Mesendoderm (in vitro differentiated cells): ENCODE measurements at regions not wholly inside any gene's neighbourhood (a gene's known extent, or its start where the extent isn't known, plus 50 kb on each side); places are given as distances from the start of the nearest gene placed in this dataset.
"Not testable (repeated sequence)": the region's sequence is repeated elsewhere in the genome, so short reads cannot be mapped to it uniquely, and the experiment has no call there.

Experiments
- DNase-seq: peaks from one replicate; pipeline ENCODE4 v3.0.0; 2013
- H2AK5ac ChIP-seq: 2 replicates; pipeline ENCODE4 v1.6.1; 2013; ENCODE audit warnings: low read length, inconsistent platforms
- H2BK120ac ChIP-seq: 2 replicates; pipeline ENCODE4 v1.6.1; 2013; ENCODE audit warnings: low read depth, mild to moderate bottlenecking, low read length, moderate library complexity, mixed read lengths
- H2BK15ac ChIP-seq: replicated peaks from 2 replicates; pipeline ENCODE4 v1.6.1; 2013; ENCODE audit warnings: low read depth, mild to moderate bottlenecking, moderate library complexity
- H2BK5ac ChIP-seq: 2 replicates; pipeline ENCODE4 v1.6.1; 2013; ENCODE audit warnings: low read length, inconsistent platforms
- H3K18ac ChIP-seq: 2 replicates; pipeline ENCODE4 v1.6.1; 2013; ENCODE audit warnings: mild to moderate bottlenecking, low read length, mixed read lengths
- H3K23ac ChIP-seq: one replicate; pipeline ENCODE4 v1.6.1; 2013; ENCODE audit warnings: low read length
- H3K27ac ChIP-seq: 2 replicates; pipeline ENCODE4 v1.5.1; 2013; ENCODE audit warnings: low read depth, mild to moderate bottlenecking, inconsistent platforms, low read length, moderate library complexity
- H3K27me3 ChIP-seq: 2 replicates; pipeline ENCODE4 v1.6.1; 2013; ENCODE audit warnings: low read length, control low read depth, mild to moderate bottlenecking, inconsistent platforms; ENCODE audit not compliant: insufficient read depth, poor library complexity
- H3K36me3 ChIP-seq: 2 replicates; pipeline ENCODE4 v1.6.1; 2013; ENCODE audit warnings: low read length, inconsistent platforms; ENCODE audit not compliant: control insufficient read depth, insufficient read depth
- H3K4ac ChIP-seq: one replicate; pipeline ENCODE4 v1.6.1; 2013; ENCODE audit warnings: low read depth, mild to moderate bottlenecking, low read length, moderate library complexity
- H3K4me1 ChIP-seq: 2 replicates; pipeline ENCODE4 v1.6.1; 2013; ENCODE audit warnings: low read depth, low read length, inconsistent platforms; ENCODE audit not compliant: control insufficient read depth
- H3K4me2 ChIP-seq: 2 replicates; pipeline ENCODE4 v1.6.1; 2013; ENCODE audit warnings: low read length
- H3K4me3 ChIP-seq: 2 replicates; pipeline ENCODE4 v1.5.1; 2013; ENCODE audit warnings: mild to moderate bottlenecking, low read length
- H3K56ac ChIP-seq: one replicate; pipeline ENCODE4 v1.6.1; 2013; ENCODE audit warnings: low read length
- H3K79me1 ChIP-seq: 2 replicates; pipeline ENCODE4 v1.6.1; 2013; ENCODE audit warnings: low read length, inconsistent platforms
- H3K79me2 ChIP-seq: 2 replicates; pipeline ENCODE4 v1.6.1; 2013; ENCODE audit warnings: mild to moderate bottlenecking, low read length; ENCODE audit not compliant: control insufficient read depth, insufficient read depth
- H3K9ac ChIP-seq: 2 replicates; pipeline ENCODE4 v1.6.1; 2013; ENCODE audit warnings: low read length, inconsistent platforms
- H4K5ac ChIP-seq: one replicate; pipeline ENCODE4 v1.6.1; 2013; ENCODE audit warnings: low read length
- H4K8ac ChIP-seq: one replicate; pipeline ENCODE4 v1.6.1; 2013; ENCODE audit warnings: low read depth, mild to moderate bottlenecking, control low read depth, low read length, moderate library complexity
- WGBS: extraction: QIAGEN DNeasy Blood & Tissue Kit; methylation state at CpG from one replicate; pipeline ENCODE4 v1.1.7; 2013; ENCODE audit warnings: low lambda C conversion rate, missing lambda C conversion rate; ENCODE audit not compliant: insufficient coverage; ENCODE audit errors: extremely low coverage; 5-methylcytosine and 5-hydroxymethylcytosine counted together

DNA sequence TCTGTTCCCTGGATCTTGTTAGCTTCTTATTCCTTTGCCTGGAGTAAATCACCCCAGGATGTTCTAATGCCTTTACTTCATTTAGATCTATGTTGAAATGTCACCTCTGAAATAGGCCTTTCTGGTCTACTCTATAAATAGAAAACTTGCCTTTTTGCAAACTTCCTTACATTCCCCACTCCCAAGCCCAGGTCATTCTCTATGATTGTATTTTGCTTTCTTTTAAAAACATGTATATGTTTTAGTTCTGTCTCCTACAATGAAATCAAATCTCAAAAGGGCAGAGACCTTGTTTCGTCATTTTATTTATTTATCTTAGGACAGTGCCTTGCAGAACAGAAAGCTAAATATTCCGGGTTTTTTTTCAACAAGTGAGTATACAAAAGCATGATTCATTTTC, 1657.7 kb upstream of the C9orf72 start:
- Histone ChIP-seq H2BK120ac (no peak overlapping the region), H3K4ac (no peak overlapping the region), H2AK5ac (no peak overlapping the region), H3K79me1 (no peaks in the 10 kb centered on the region), H4K5ac (no peak overlapping the region), H2BK15ac (no peak overlapping the region), H3K56ac (no peak overlapping the region), H3K27ac (no peak overlapping the region), H3K23ac (no peak overlapping the region), H3K27me3 (no peaks in the 10 kb centered on the region), H3K9ac (no peak overlapping the region), H3K36me3 (no peaks in the 10 kb centered on the region), H3K4me1 (no peaks in the 10 kb centered on the region), H3K4me2 (no peak overlapping the region), H3K4me3 (no peak overlapping the region), H4K8ac (no peak overlapping the region), H3K18ac (no peak overlapping the region), H3K79me2 (no peaks in the 10 kb centered on the region), H2BK5ac (no peak overlapping the region)
- no CpG with 5 or more reads among the region's 2 CpGs for WGBS
- no peak for DNase-seq

GRCh38 chr9:29233193-29233592, 1659.9 kb upstream of the C9orf72 start:
- WGBS, result no CpG with 5 or more reads among the region's 2 CpGs
- Histone ChIP-seq H3K4me1 (no peaks in the 10 kb centered on the region), H4K5ac (no peak overlapping the region), H4K8ac (no peak overlapping the region), H3K79me1 (no peaks in the 10 kb centered on the region), H3K79me2 (no peaks in the 10 kb centered on the region), H3K36me3 (no peaks in the 10 kb centered on the region), H3K27me3 (no peaks in the 10 kb centered on the region), H3K56ac (no peak overlapping the region), H3K27ac (no peak overlapping the region), H3K23ac (no peak overlapping the region), H3K4me3 (no peak overlapping the region), H2BK5ac (no peak overlapping the region), H2BK15ac (no peak overlapping the region), H2BK120ac (no peak overlapping the region), H2AK5ac (no peak overlapping the region), H3K4ac (no peak overlapping the region), H3K18ac (no peak overlapping the region), H3K4me2 (no peak overlapping the region), H3K9ac (no peak overlapping the region)
- no peak for DNase-seq

GRCh38 chr9:29241320-29241719, 1668.0 kb upstream of the C9orf72 start:
- Histone ChIP-seq H4K5ac (no peak overlapping the region), H3K23ac (no peak overlapping the region), H3K4me3 (no peak overlapping the region), H3K79me1 (no peaks in the 10 kb centered on the region), H3K36me3 (no peaks in the 10 kb centered on the region), H3K27me3 (no peaks in the 10 kb centered on the region), H3K79me2 (no peaks in the 10 kb centered on the region), H4K8ac (no peak overlapping the region), H2BK5ac (no peak overlapping the region), H3K56ac (no peak overlapping the region), H3K18ac (no peak overlapping the region), H3K4ac (no peak overlapping the region), H3K9ac (no peak overlapping the region), H3K4me1 (no peaks in the 10 kb centered on the region), H2BK120ac (no peak overlapping the region), H2AK5ac (no peak overlapping the region), H3K4me2 (no peak overlapping the region), H3K27ac (no peak overlapping the region), H2BK15ac (no peak overlapping the region)
- WGBS, result no CpG with 5 or more reads among the region's 1 CpG
- DNase-seq, result peak; percentile 8

DNA sequence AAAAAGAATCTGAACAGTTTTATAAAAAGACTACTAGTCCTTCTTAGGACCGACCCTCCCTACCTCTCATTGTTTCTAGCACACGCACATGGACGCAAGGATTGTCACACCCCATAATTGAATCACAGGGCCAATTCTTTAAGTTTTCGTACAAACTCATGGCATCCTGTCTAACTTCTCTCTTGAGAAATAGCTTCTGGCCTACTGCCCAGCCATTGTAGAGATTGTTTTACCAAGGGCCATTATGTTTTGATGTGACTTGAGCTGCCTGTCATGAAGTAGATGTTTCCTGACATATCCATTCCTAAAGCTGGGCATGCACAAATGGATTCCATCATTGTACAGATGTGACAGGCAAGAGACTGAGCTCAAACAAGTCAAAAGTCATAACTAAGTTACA, 1672.1 kb upstream of the C9orf72 start:
- Histone ChIP-seq H2BK5ac (no peak overlapping the region), H3K79me1 (no peaks in the 10 kb centered on the region)
- no CpG with 5 or more reads among the region's 4 CpGs for WGBS

DNA sequence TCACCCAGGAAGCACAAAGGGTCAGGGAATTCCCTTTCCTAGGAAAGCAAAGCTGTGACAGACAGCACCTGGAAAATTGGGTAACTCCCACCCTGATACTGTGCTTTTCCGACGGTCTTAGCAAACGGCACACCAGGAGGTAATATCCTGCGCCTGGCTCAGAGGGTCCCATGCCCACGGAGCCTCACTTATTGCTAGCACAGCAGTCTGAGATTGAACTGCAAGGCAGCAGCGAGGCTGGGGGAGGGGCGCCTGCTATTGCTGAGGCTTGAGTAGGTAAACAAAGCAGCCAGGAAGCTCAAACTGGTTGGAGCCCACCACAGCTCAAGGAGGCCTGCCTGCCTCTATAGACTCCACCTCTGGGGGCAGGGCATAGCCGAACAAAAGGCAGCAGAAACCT, 1697.1 kb upstream of the C9orf72 start:
- not testable (repeated sequence) for H3K79me1 ChIP-seq, H2BK15ac ChIP-seq, H4K8ac ChIP-seq, H3K4me3 ChIP-seq, H3K4me2 ChIP-seq, H3K27ac ChIP-seq, H3K23ac ChIP-seq, H2BK120ac ChIP-seq, H3K36me3 ChIP-seq, H2BK5ac ChIP-seq, H3K56ac ChIP-seq, H3K79me2 ChIP-seq, H2AK5ac ChIP-seq, H4K5ac ChIP-seq, H3K4ac ChIP-seq, H3K18ac ChIP-seq, H3K27me3 ChIP-seq, H3K4me1 ChIP-seq, H3K9ac ChIP-seq, DNase-seq
- WGBS, result no CpG with 5 or more reads among the region's 8 CpGs

More for the DNA sequence above, 1672.1 kb upstream of the C9orf72 start:
- no peak overlapping the region for H4K5ac ChIP-seq
- no peaks in the 10 kb centered on the region for H3K4me1 ChIP-seq
- no peak overlapping the region for H3K4ac ChIP-seq
- H2BK15ac ChIP-seq, result no peak overlapping the region
- no peak overlapping the region for H3K4me3 ChIP-seq
- no peaks in the 10 kb centered on the region for H3K36me3 ChIP-seq
- no peak overlapping the region for H3K23ac ChIP-seq
- H3K27ac ChIP-seq, result no peak overlapping the region
- H3K9ac ChIP-seq, result no peak overlapping the region
- no peak overlapping the region for H3K4me2 ChIP-seq
- no peak overlapping the region for H2BK120ac ChIP-seq
- no peaks in the 10 kb centered on the region for H3K27me3 ChIP-seq
- DNase-seq, result no peak
- H3K79me2 ChIP-seq, result no peaks in the 10 kb centered on the region
- no peak overlapping the region for H3K18ac ChIP-seq
- no peak overlapping the region for H4K8ac ChIP-seq
- H3K56ac ChIP-seq, result no peak overlapping the region
- H2AK5ac ChIP-seq, result no peak overlapping the region

DNA sequence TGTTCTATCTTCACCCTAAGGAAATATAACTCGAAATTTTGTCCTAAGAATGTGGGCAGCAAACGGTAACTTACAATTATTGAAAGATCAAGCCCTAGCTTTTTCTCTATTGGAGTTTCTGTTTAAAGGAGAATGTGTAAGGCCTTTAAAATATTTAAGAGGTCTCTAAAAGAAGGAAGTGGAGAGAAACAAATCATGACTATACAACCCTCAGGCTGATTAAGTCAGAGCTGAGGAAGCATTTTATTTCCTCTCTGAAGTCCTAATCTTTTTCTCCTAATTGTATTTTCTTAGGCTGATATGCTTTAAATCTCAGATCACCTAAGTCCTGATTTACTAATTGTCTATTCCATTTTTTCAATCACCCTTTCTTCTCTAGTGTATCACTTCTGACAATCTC, 1708.8 kb upstream of the C9orf72 start:
- Histone ChIP-seq H3K18ac (no peak overlapping the region), H3K4me2 (no peak overlapping the region), H4K8ac (no peak overlapping the region), H3K4ac (no peak overlapping the region), H3K27ac (no peak overlapping the region), H3K23ac (no peak overlapping the region), H3K36me3 (no peaks in the 10 kb centered on the region), H3K4me3 (no peak overlapping the region), H2AK5ac (no peak overlapping the region), H3K27me3 (no peaks in the 10 kb centered on the region), H3K9ac (no peak overlapping the region), H4K5ac (no peak overlapping the region), H2BK120ac (no peak overlapping the region), H3K4me1 (no peaks in the 10 kb centered on the region), H3K79me2 (no peaks in the 10 kb centered on the region), H2BK5ac (no peak overlapping the region), H3K56ac (no peak overlapping the region), H2BK15ac (no peak overlapping the region), H3K79me1 (no peaks in the 10 kb centered on the region)
- DNase-seq, result no peak
- WGBS, result no CpG with 5 or more reads among the region's 2 CpGs
